Endothelial cell of umbilical vein (primary cell): ENCODE measurements at regions not wholly inside any gene's neighbourhood (a gene's known extent, or its start where the extent isn't known, plus 50 kb on each side); places are given as distances from the start of the nearest gene placed in this dataset.

Experiments
- JUN ChIP-seq: IDR thresholded peaks from 2 replicates; pipeline ENCODE4 v1.6.1; 2011; ENCODE audit warnings: borderline replicate concordance, low read depth; ENCODE audit not compliant: insufficient read length, insufficient read depth
- POLR2A ChIP-seq: IDR thresholded peaks from 2 replicates; pipeline ENCODE4 v1.6.1; 2012; ENCODE audit warnings: low read depth, mild to moderate bottlenecking, control low read depth, low read length
- POLR2AphosphoS5 ChIP-seq: IDR thresholded peaks from 2 replicates; pipeline ENCODE4 v1.6.1; 2012; ENCODE audit warnings: low read depth, mild to moderate bottlenecking, control low read depth, low read length, moderate library complexity; ENCODE audit not compliant: insufficient read depth
- TF ChIP-seq, protein P1 (sequence below), 2 donors: IDR thresholded peaks; 1 replicate in 1 of 2; 2 replicates in 1 of 2; pipeline ENCODE4 v1.5.1; 2011; ENCODE audit warnings: low read length in 2 of 2, mild to moderate bottlenecking in 2 of 2, moderate library complexity in 2 of 2, control low read depth in 1 of 2, inconsistent platforms in 1 of 2, low read depth in 1 of 2; ENCODE audit not compliant: insufficient read depth in 1 of 2; ENCODE audit errors: extremely low read depth in 1 of 2
- TF ChIP-seq, protein P2 (sequence below): IDR thresholded peaks from 2 replicates; pipeline ENCODE4 v1.6.1; 2011; ENCODE audit not compliant: insufficient read depth, insufficient read length

DNA sequence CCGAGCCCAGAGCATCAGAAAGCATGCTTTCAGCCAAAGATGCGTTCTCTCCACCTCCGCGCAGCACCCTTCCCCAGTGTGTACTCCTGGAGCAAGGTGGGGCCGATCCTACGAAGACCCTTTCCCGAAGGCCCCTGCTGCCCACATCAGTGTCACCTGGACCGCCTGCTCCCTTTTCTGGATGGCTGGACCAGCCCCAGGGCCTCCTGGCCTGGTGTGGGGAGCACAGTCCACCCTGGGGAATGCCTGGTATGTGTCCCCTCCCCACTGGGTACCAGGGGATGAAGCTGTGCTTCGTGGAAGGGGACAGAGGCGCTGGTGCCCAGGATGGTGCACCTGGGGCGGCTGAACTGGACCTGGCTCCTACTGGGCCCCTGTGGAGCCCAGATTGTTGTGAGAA, 173.8 kb downstream of the SEC14L1 start:
- TF ChIP-seq, protein P1, sequence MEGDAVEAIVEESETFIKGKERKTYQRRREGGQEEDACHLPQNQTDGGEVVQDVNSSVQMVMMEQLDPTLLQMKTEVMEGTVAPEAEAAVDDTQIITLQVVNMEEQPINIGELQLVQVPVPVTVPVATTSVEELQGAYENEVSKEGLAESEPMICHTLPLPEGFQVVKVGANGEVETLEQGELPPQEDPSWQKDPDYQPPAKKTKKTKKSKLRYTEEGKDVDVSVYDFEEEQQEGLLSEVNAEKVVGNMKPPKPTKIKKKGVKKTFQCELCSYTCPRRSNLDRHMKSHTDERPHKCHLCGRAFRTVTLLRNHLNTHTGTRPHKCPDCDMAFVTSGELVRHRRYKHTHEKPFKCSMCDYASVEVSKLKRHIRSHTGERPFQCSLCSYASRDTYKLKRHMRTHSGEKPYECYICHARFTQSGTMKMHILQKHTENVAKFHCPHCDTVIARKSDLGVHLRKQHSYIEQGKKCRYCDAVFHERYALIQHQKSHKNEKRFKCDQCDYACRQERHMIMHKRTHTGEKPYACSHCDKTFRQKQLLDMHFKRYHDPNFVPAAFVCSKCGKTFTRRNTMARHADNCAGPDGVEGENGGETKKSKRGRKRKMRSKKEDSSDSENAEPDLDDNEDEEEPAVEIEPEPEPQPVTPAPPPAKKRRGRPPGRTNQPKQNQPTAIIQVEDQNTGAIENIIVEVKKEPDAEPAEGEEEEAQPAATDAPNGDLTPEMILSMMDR (IDR thresholded peaks at IDR 0.05; ENCODE audit: extremely low read depth in 1 of 2, insufficient read depth in 1 of 2, low read depth in 1 of 2, low read length in 2 of 2): no peak
- TF ChIP-seq POLR2AphosphoS5 (no peak), POLR2A (no peak), JUN (no peak)
- TF ChIP-seq, protein P2, sequence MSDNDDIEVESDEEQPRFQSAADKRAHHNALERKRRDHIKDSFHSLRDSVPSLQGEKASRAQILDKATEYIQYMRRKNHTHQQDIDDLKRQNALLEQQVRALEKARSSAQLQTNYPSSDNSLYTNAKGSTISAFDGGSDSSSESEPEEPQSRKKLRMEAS: no peak
